Endodermal cell (in vitro differentiated cells): ENCODE measurements at regions not wholly inside any gene's neighbourhood (a gene's known extent, or its start where the extent isn't known, plus 50 kb on each side); places are given as distances from the start of the nearest gene placed in this dataset.

Experiments used
- DNase-seq: peaks from one replicate; pipeline ENCODE4 v3.0.0-alpha.2; 2017
- H3K27ac ChIP-seq: 2 replicates; pipeline ENCODE4 v1.5.1; 2013; ENCODE audit warnings: mild to moderate bottlenecking, low read depth, low read length, moderate library complexity
- H3K27me3 ChIP-seq: 2 replicates; pipeline ENCODE4 v1.6.1; 2013; ENCODE audit warnings: mild to moderate bottlenecking, low read length, moderate library complexity; ENCODE audit not compliant: insufficient read depth, control insufficient read depth, poor library complexity, severe bottlenecking
- H3K36me3 ChIP-seq: 2 replicates; pipeline ENCODE4 v1.7.0; 2013; ENCODE audit warnings: mild to moderate bottlenecking, low read length, moderate library complexity; ENCODE audit not compliant: control insufficient read depth, insufficient read depth
- H3K4me1 ChIP-seq: one replicate; pipeline ENCODE4 v1.7.0; 2013; ENCODE audit warnings: low read length; ENCODE audit not compliant: control insufficient read depth, insufficient read depth
- H3K4me3 ChIP-seq: 2 replicates; pipeline ENCODE4 v1.5.1; 2013; ENCODE audit warnings: mild to moderate bottlenecking, low read length, moderate library complexity
- H3K9ac ChIP-seq: 2 replicates; pipeline ENCODE4 v1.6.1; 2013; ENCODE audit warnings: mild to moderate bottlenecking, low read length, moderate library complexity; ENCODE audit not compliant: poor library complexity, severe bottlenecking; ENCODE audit errors: extremely low read depth
- H3K9me3 ChIP-seq: 2 replicates; pipeline ENCODE4 v1.6.1; 2013; ENCODE audit warnings: mild to moderate bottlenecking, low read length, moderate library complexity; ENCODE audit not compliant: control insufficient read depth
- H3K27ac Mint-ChIP-seq: 2 replicates; pipeline ENCODE4 v1.8.0; 2020; ENCODE audit warnings: mixed read lengths
- H3K27me3 Mint-ChIP-seq: 2 replicates; pipeline ENCODE4 v1.8.0; 2021; ENCODE audit warnings: mild to moderate bottlenecking, mixed read lengths; ENCODE audit not compliant: insufficient read depth
- H3K36me3 Mint-ChIP-seq: 2 replicates; pipeline ENCODE4 v1.8.0; 2020; ENCODE audit warnings: low read depth, mixed read lengths
- H3K4me1 Mint-ChIP-seq: 2 replicates; pipeline ENCODE4 v1.8.0; 2020; ENCODE audit warnings: mixed read lengths
- H3K4me3 Mint-ChIP-seq: 2 replicates; pipeline ENCODE4 v1.8.0; 2020; ENCODE audit warnings: mild to moderate bottlenecking, moderate library complexity, mixed read lengths
- H3K9me3 Mint-ChIP-seq: 2 replicates; pipeline ENCODE4 v1.8.0; 2020; ENCODE audit warnings: mild to moderate bottlenecking, mixed read lengths
- CTCF ChIP-seq: fragments of 200-600 bp; sonication (generic); conservative IDR thresholded peaks from 2 replicates; pipeline ENCODE4 v1.5.0; 2021; ENCODE audit warnings: antibody characterized with exemption, mild to moderate bottlenecking
- WGBS, 2 experiments: methylation state at CpG; one replicate each; pipeline versions ENCODE4 v1.1.5 to v1.1.7; 2013; ENCODE audit warnings: missing lambda C conversion rate in 2 of 2, mixed read lengths in 1 of 2; ENCODE audit not compliant: insufficient coverage in 1 of 2, insufficient read length in 1 of 2; 5-methylcytosine and 5-hydroxymethylcytosine counted together

DNA sequence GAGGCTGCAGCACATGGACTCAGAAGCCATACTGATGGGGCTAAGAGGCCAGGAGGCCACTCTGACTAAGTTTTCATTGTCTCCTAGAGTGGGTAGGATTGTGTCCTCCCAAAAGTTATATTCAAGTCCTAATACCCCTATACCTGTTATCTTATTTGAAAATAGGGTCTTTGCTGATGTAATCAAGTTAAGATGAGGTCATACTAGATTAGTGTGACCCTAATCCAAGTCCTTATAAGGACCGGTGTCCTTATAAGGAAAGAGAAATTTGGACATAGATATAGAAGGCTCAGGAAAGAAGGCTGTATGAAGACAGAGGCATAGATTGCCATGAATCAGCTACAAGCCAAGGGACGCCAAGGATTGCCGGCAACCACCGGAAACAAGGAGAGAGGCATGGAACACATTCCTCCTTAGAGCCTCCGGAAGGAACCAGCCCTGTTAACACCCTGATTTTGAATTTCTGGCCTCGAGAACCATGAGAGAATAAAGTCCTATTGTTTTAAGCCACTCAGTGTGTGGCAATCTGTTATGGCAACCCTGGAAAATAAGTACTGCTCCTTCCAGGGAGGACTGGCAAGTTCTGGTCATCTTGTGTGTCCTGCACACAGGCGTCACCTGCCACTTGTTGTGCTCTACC, 157.0 kb downstream of the EMX2 start:
- H3K27ac ChIP-seq: no peak overlapping the region
- H3K27me3 Mint-ChIP-seq: peaks cover 20% of the 10 kb centered on the region
- no peaks in the 10 kb centered on the region for H3K9me3 ChIP-seq
- no peak overlapping the region for H3K4me3 Mint-ChIP-seq
- no peak overlapping the region for H3K27ac Mint-ChIP-seq
- no peak for DNase-seq
- H3K4me1 ChIP-seq: no peaks in the 10 kb centered on the region
- WGBS, 2 experiments: 80 to 81% methylated on average over 7 of the region's 7 CpGs
- no peak for TF ChIP-seq CTCF
- H3K9ac ChIP-seq: no peak overlapping the region
- no peaks in the 10 kb centered on the region for H3K4me1 Mint-ChIP-seq
- no peaks in the 10 kb centered on the region for H3K36me3 Mint-ChIP-seq
- no peak overlapping the region for H3K4me3 ChIP-seq
- H3K27me3 ChIP-seq: peaks cover under 1% of the 10 kb centered on the region
- no peaks in the 10 kb centered on the region for H3K9me3 Mint-ChIP-seq
- no peaks in the 10 kb centered on the region for H3K36me3 ChIP-seq

DNA sequence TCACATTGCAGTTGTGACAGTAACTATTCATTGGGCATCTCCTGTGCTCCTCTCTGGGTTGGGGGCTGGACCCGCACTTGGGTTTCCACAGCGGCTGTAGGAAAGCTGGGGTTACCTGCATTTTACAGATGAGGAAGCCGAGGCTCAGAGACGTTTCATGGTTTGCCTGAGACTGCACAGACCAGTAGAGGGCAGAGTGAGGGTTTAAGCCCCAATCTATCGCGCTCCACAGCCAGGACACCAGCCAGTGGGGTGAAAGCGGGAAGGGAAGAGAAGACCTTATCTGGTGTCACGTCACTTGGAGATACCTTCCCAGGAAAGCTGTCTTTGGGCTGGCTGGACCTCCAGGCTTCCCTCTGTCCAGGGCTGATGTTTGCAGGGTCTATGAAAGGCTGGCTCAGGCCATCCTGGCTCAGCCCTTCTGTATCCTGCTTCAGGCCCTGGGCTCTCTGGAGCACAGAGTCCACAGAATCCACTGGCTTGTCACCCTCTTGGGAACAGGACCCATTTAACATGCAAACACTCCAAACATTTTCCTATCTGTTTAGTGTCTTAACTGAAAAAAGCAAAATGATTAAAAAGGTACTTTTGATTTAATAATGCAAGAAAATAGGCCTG, 167.7 kb downstream of the EMX2 start:
- Mint-ChIP-seq H3K4me1 (no peaks in the 10 kb centered on the region), H3K9me3 (no peaks in the 10 kb centered on the region), H3K27me3 (peaks cover 17% of the 10 kb centered on the region), H3K4me3 (no peak overlapping the region), H3K27ac (no peak overlapping the region), H3K36me3 (no peaks in the 10 kb centered on the region)
- no peak overlapping the region for H3K27ac ChIP-seq
- peak; percentile 62 for TF ChIP-seq CTCF
- no peaks in the 10 kb centered on the region for H3K9me3 ChIP-seq
- no peak overlapping the region for H3K9ac ChIP-seq
- peak; percentile 66 for DNase-seq
- no peaks in the 10 kb centered on the region for H3K4me1 ChIP-seq
- 84 to 90% methylated on average over 7 to 8 of the region's 8 CpGs for WGBS, 2 experiments
- no peaks in the 10 kb centered on the region for H3K36me3 ChIP-seq
- no peak overlapping the region for H3K4me3 ChIP-seq
- peaks cover 6% of the 10 kb centered on the region for H3K27me3 ChIP-seq

DNA sequence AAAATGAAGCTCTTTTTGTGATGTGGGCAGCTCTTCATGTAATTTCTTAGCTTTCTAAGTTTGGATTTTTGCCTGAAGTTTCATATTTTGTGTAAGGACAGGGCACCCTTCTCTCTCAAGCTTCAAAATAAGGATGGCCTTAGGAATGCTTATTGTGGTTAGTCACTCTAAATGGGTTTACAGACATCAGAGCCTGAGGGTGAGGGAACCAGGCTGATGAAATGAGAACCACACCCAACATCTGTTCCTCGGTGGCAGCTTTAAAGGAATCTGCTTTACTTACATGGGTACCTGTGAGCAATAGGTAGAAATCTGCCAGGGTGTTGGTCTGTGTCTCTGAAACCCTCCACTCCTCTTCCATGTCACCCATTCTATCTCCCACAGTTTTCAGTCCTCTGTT, 174.3 kb downstream of the EMX2 start:
- no peaks in the 10 kb centered on the region for H3K36me3 ChIP-seq
- H3K4me3 ChIP-seq: no peak overlapping the region
- H3K9me3 ChIP-seq: no peaks in the 10 kb centered on the region
- no peak for TF ChIP-seq CTCF
- Mint-ChIP-seq H3K9me3 (no peaks in the 10 kb centered on the region), H3K27me3 (peaks cover 7% of the 10 kb centered on the region), H3K4me1 (peaks cover 10% of the 10 kb centered on the region), H3K4me3 (no peak overlapping the region), H3K27ac (no peak overlapping the region), H3K36me3 (no peaks in the 10 kb centered on the region)
- 80 to 83% methylated on average over 1 of the region's 1 CpG for WGBS, 2 experiments
- no peak overlapping the region for H3K27ac ChIP-seq
- no peak for DNase-seq
- H3K9ac ChIP-seq: no peak overlapping the region
- peaks cover 13% of the 10 kb centered on the region for H3K27me3 ChIP-seq
- no peaks in the 10 kb centered on the region for H3K4me1 ChIP-seq
